PC-3 (cell line): ENCODE measurements at regions not wholly inside any gene's neighbourhood (a gene's known extent, or its start where the extent isn't known, plus 50 kb on each side); places are given as distances from the start of the nearest gene placed in this dataset.

Experiments used
- ATAC-seq: fragments of 200-7000 bp; cut with Tn5 transposase; 2 replicates; pipeline ENCODE4 v1.9.1; 2020; ENCODE audit warnings: mild to moderate bottlenecking, moderate library complexity
- BruUV-seq: library from RNA; stranded (reverse); fragments of 400-500 nt; replicated peaks from 2 replicates; lab custom pipeline; 2021; lab: Mats Ljungman, UMichigan
- CTCF ChIA-PET: fragments of 300-600 bp; sonication (Branson Sonifier 250); formaldehyde crosslinking; loops from one replicate; lab custom pipeline; 2022; ENCODE audit warnings: antibody characterized with exemption; lab: Charles Lee
- POLR2A ChIA-PET: fragments of 300-600 bp; sonication (Branson Sonifier 250); formaldehyde crosslinking; loops from one replicate; lab custom pipeline; 2022; ENCODE audit warnings: antibody characterized with exemption; ENCODE audit not compliant: unreplicated experiment; lab: Charles Lee
- DNase-seq: peaks from one replicate; pipeline ENCODE4 v3.0.0-alpha.2; 2015
- H2AFZ ChIP-seq: fragments of 300-600 bp; sonication (generic); 2 replicates; pipeline ENCODE4 v1.6.0; 2016; ENCODE audit warnings: antibody characterized with exemption, low read length
- H3F3A ChIP-seq: fragments of 300-600 bp; sonication (generic); one replicate; pipeline ENCODE4 v1.6.0; 2017; ENCODE audit warnings: antibody characterized with exemption, low read length, control low read depth, mild to moderate bottlenecking; ENCODE audit not compliant: unreplicated experiment
- H3K27ac ChIP-seq: fragments of 300-600 bp; sonication (generic); 2 replicates; pipeline ENCODE4 v1.5.1; 2016; ENCODE audit warnings: mild to moderate bottlenecking, low read length
- H3K27me3 ChIP-seq: fragments of 300-600 bp; sonication (generic); 2 replicates; pipeline ENCODE4 v1.6.1; 2016; ENCODE audit warnings: low read length, mixed read lengths
- H3K36me3 ChIP-seq: fragments of 300-600 bp; sonication (generic); 2 replicates; pipeline ENCODE4 v1.6.1; 2016; ENCODE audit warnings: low read depth, mixed run types, low read length, mixed read lengths
- H3K4me1 ChIP-seq: fragments of 300-600 bp; sonication (generic); 2 replicates; pipeline ENCODE4 v1.5.1; 2016; ENCODE audit warnings: low read length; ENCODE audit not compliant: insufficient read depth
- H3K4me2 ChIP-seq: fragments of 300-600 bp; sonication (generic); 2 replicates; pipeline ENCODE4 v1.6.0; 2016; ENCODE audit warnings: low read length
- H3K4me3 ChIP-seq: fragments of 300-600 bp; sonication (generic); 2 replicates; pipeline ENCODE4 v1.5.1; 2016; ENCODE audit warnings: mild to moderate bottlenecking, low read length, mixed read lengths
- H3K79me2 ChIP-seq: fragments of 300-600 bp; sonication (generic); 2 replicates; pipeline ENCODE4 v1.6.1; 2017; ENCODE audit warnings: low read length, mixed read lengths
- H3K9ac ChIP-seq: fragments of 300-600 bp; sonication (generic); 2 replicates; pipeline ENCODE4 v1.6.0; 2016; ENCODE audit warnings: mild to moderate bottlenecking, low read length
- H3K9me2 ChIP-seq: fragments of 300-600 bp; sonication (generic); replicated peaks from 2 replicates; pipeline ENCODE4 v1.6.1; 2016; ENCODE audit warnings: mixed run types, low read length, mixed read lengths
- H3K9me3 ChIP-seq: fragments of 300-600 bp; sonication (generic); 2 replicates; pipeline ENCODE4 v1.6.1; 2016; ENCODE audit warnings: low read length, mixed read lengths
- H4K20me1 ChIP-seq: fragments of 300-600 bp; sonication (generic); 2 replicates; pipeline ENCODE4 v1.6.1; 2016; ENCODE audit warnings: low read length, mixed read lengths
- EZH2 ChIP-seq: fragments of 300-600 bp; sonication (generic); IDR thresholded peaks from one replicate; pipeline ENCODE4 v1.6.1; 2017; ENCODE audit warnings: antibody characterized with exemption, mild to moderate bottlenecking, low read length; ENCODE audit not compliant: unreplicated experiment
- EZH2phosphoT487 ChIP-seq: fragments of 300-600 bp; sonication (generic); IDR thresholded peaks from 2 replicates; pipeline ENCODE4 v1.6.1; 2018; ENCODE audit warnings: mild to moderate bottlenecking, antibody characterized with exemption, low read length, borderline replicate concordance
- intact Hi-C: fragments of 100-400 bp; cut with micrococcal nuclease; formaldehyde crosslinking; loops from 2 replicates; pipeline ENCODE4 v1.9.0; 2023
- TF ChIP-seq, protein P1 (sequence below): fragments of 300-600 bp; sonication (generic); conservative IDR thresholded peaks from 2 replicates; pipeline ENCODE4 v1.5.1; 2017; ENCODE audit warnings: antibody characterized with exemption, low read depth, mild to moderate bottlenecking, low read length

- H3K4me1 ChIP-seq: peaks cover 5% of the 10 kb centered on the region
- CTCF ChIA-PET: no interaction called here
- no peak overlapping the region for H3K27ac ChIP-seq
- H3K27me3 ChIP-seq: no peaks in the 10 kb centered on the region
- no peaks in the 10 kb centered on the region for H4K20me1 ChIP-seq
- no peaks in the 10 kb centered on the region for H3K79me2 ChIP-seq
- DNase-seq: no peak
- no TSS peak for BruUV-seq
- no peaks in the 10 kb centered on the region for H3K9me2 ChIP-seq
- no peak for TF ChIP-seq EZH2
- no peak for TF ChIP-seq EZH2phosphoT487
- TF ChIP-seq, protein P1, sequence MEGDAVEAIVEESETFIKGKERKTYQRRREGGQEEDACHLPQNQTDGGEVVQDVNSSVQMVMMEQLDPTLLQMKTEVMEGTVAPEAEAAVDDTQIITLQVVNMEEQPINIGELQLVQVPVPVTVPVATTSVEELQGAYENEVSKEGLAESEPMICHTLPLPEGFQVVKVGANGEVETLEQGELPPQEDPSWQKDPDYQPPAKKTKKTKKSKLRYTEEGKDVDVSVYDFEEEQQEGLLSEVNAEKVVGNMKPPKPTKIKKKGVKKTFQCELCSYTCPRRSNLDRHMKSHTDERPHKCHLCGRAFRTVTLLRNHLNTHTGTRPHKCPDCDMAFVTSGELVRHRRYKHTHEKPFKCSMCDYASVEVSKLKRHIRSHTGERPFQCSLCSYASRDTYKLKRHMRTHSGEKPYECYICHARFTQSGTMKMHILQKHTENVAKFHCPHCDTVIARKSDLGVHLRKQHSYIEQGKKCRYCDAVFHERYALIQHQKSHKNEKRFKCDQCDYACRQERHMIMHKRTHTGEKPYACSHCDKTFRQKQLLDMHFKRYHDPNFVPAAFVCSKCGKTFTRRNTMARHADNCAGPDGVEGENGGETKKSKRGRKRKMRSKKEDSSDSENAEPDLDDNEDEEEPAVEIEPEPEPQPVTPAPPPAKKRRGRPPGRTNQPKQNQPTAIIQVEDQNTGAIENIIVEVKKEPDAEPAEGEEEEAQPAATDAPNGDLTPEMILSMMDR: no peak
- no peak overlapping the region for H3K4me2 ChIP-seq
- intact Hi-C loops: no loop called here
- H3K4me3 ChIP-seq: no peak overlapping the region
- no peaks in the 10 kb centered on the region for H3F3A ChIP-seq
- no peak overlapping the region for H3K9ac ChIP-seq
- POLR2A ChIA-PET: no interaction called here
- no peak overlapping the region for H2AFZ ChIP-seq
- no peaks in the 10 kb centered on the region for H3K9me3 ChIP-seq
- no peaks in the 10 kb centered on the region for H3K36me3 ChIP-seq
- no peak for ATAC-seq
These were observed 98.2 kb downstream of the TMEM17 start for GRCh38 chr2:62407838-62408237.

- DNase-seq: no peak
- intact Hi-C loops: no loop called here
- no TSS peak for BruUV-seq
- Histone ChIP-seq H3K4me3 (no peak overlapping the region), H4K20me1 (no peaks in the 10 kb centered on the region), H3K36me3 (no peaks in the 10 kb centered on the region), H3K9ac (no peak overlapping the region), H3K4me2 (no peak overlapping the region), H3K79me2 (no peaks in the 10 kb centered on the region), H3K27ac (no peak overlapping the region), H3F3A (no peaks in the 10 kb centered on the region), H3K27me3 (no peaks in the 10 kb centered on the region), H3K9me2 (no peaks in the 10 kb centered on the region), H3K4me1 (peaks cover 5% of the 10 kb centered on the region), H2AFZ (no peak overlapping the region), H3K9me3 (no peaks in the 10 kb centered on the region)
- ATAC-seq: no peak
- ChIA-PET POLR2A (no interaction called here), CTCF (no interaction called here)
- no peak for TF ChIP-seq EZH2phosphoT487
- no peak for TF ChIP-seq EZH2
- TF ChIP-seq, protein P1: no peak
These were observed 98.6 kb downstream of the TMEM17 start for GRCh38 chr2:62407401-62407800.

GRCh38 chr2:62406573-62407043 is 99.4 kb downstream of the TMEM17 start:
- CTCF ChIA-PET: no interaction called here

More at GRCh38 chr2:62406573-62407043, 99.4 kb downstream of the TMEM17 start:
- no peaks in the 10 kb centered on the region for H3K79me2 ChIP-seq
- H3K36me3 ChIP-seq: no peaks in the 10 kb centered on the region
- intact Hi-C loops: no loop called here
- no TSS peak for BruUV-seq
- H3K27me3 ChIP-seq: no peaks in the 10 kb centered on the region
- peaks cover 1% of the 10 kb centered on the region; the same call in 1 of the 2 replicates for H3K4me1 ChIP-seq
- no peaks in the 10 kb centered on the region for H4K20me1 ChIP-seq
- no peak overlapping the region for H3K27ac ChIP-seq
- POLR2A ChIA-PET: no interaction called here
- no peaks in the 10 kb centered on the region for H3K9me2 ChIP-seq
- H2AFZ ChIP-seq: no peak overlapping the region
- no peak overlapping the region for H3K9ac ChIP-seq
- H3K4me3 ChIP-seq: no peak overlapping the region
- no peaks in the 10 kb centered on the region for H3F3A ChIP-seq
- ATAC-seq (no peak), DNase-seq (no peak)
- H3K4me2 ChIP-seq: no peak overlapping the region
- H3K9me3 ChIP-seq: no peaks in the 10 kb centered on the region
- TF ChIP-seq EZH2phosphoT487 (no peak), EZH2 (no peak)
- TF ChIP-seq, protein P1: no peak
